H4 (cell line): ENCODE measurements at regions not wholly inside any gene's neighbourhood (a gene's known extent, or its start where the extent isn't known, plus 50 kb on each side); places are given as distances from the start of the nearest gene placed in this dataset.

Experiments
- DNase-seq: peaks from one replicate; pipeline ENCODE4 v3.0.0-alpha.2; 2015; ENCODE audit warnings: low spot score

DNA sequence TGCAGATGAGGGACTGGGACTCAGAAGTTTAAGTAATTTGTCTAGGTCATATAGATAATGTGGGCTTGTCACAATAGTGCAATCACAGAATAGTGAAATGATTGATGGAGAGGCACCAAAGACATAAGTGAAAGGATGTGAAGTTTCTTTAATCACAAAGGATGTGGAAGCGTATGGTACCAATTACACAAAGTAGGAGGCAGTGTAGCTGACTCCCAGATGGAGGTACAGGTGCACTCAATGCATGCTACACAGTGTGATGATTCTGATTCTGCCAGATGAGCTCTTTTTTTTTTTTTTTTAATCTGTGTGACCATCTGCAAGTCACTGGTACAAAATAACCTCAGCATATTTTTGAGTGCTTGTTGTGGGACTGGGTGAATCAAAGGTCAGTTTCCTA lies 411.3 kb downstream of the SPRY1 start:
- DNase-seq: no peak

DNA sequence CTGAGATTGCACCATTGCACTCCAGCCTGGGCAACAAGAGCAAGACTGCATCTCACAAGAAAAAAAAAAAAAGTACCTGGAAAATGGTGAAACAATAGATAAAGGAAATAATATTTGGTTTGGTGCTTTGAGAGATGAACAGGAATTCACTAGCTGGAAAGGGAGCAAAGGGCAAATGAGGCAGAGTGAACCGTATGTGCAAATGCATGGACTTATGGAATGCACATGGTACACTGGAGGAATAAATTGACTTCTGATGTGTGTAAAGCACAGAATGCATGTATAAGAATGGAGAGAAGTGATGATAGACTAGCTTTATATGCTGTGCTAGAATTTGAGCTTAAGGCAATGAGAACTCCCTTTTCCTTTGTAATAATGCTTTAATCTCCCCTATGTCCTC lies 413.3 kb downstream of the SPRY1 start:
- no peak for DNase-seq

DNA sequence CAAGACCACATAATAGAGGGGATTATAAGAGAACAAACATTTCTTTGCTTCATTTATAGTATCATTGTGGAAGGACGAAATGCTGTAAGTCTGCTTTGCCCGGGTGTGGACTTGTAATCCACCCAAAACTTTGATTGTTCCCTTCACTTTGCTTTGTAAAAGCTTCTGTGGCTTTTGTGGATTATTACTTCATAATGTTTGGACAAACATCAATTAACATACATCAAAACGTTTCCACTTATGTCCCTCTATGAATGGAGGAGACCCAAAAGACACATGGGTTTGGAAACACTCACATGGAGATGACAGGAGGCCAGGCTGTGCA lies 415.4 kb downstream of the SPRY1 start:
- DNase-seq: peak; percentile 84

DNA sequence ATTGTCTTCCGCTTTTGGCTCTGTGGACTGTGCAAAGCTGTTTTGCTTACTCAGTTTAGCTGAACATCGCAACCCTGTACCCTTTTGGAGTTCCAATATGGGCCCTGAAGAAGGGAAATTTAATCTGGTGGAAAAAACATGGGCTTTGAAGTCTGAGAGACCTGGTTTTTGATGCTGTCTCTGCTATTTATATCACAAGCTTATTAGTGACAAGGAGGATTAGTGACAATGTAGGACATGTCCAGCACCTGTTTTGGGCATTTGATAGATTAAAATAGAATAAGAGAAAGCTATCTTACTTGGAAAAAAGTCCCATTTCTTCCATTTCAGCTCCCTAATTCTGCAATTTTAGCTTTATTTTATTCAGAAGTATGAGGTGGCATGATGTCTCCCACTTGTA lies 417.3 kb downstream of the SPRY1 start:
- no peak for DNase-seq

DNA sequence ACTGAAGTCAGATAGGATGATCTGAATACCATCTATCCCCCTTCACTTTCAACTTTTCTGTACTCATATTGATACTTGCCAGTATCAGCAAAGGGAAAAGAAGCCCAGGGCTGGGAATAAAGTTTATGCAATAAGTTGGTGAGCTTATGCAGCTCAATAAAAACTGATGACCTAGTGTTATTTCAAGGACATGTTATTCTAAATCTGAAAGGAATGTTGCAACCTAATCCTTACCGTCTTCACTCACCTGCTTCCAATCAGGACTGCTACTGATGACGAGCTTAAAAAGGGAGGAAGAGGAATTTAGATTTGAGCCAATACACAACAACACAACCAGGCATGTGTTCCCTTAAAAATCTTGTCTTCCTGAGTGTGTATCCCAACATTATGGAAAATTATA lies 419.9 kb downstream of the SPRY1 start:
- no peak for DNase-seq

DNA sequence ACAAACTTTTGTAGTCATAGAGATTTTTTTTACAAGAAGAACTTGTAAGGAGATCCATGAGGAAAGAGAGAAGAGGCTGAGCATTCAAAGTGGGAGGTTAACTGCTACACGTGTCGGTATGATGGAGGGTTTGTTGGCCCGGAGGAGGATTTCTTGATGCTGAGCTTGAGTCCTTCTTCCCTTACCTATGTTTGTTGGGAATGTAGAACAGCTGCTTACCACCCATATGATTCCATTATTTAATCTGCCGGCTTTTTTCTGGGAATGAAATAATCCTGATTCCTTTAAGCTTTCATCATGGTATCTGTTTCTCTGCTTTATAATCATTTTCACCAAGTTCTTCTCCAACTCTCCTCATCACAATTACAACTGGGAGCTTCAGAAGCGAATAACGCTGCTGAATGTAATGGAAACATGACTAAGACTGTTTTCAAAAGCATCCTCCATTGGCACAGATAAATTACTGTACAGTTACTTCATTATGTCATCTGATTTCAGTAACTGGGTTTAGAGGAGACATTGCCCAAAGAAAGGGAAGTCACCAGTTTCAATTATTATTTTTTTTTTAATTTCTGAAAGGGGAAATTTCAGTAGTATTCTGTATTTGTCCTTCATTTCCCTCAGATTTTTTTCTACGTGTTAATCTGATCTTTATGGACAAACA lies 420.6 kb downstream of the SPRY1 start:
- DNase-seq: no peak

DNA sequence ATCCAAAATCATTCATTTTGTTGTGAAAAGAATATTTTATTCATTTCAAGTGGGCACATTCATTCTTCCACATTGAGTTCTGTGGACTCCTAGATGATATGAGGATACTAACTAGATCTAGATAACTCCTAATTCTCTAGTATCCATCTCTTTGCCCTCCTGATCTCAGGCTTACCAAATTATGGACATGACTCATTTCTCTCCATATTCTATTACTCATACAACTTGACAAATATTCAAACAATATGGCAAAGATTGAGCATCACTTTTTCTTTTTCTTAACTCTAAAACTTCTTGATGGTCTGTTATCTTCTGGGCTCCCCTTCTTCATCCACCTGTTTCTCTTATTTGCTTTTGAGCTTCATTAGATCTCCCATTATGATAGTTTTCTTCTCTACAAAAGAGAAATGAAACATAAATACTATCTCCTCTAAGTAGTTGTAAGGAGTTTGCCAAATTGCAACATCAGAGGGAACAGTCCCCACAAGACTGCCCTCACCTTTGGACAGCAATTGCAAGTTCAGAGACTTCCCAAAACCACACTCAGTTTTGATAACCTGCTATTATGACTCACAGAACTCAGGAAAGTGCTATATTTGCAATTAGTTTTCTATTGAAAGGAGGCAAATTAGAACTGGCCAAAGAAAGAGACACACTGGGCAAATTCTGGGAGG lies 422.9 kb downstream of the SPRY1 start:
- no peak for DNase-seq

DNA sequence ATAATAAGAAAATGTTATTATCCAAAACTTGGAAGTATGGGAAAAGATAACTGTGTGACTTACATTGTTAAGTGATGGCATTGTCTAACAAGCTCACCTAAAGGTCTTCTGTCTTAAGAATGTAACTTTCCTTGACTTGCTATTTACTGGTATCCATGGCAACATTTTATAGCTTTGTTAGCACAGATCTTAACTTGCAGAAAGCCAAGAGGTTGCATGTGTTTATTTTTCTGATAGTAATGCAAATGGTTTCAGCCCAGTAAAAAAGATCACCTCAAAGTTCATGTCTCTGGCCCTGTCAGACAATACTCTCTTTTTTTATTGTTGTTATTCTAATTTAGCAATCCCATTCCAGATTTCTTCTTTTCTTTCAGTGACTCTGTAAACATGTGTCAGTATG lies 425.3 kb downstream of the SPRY1 start:
- DNase-seq: peak; percentile 13

DNA sequence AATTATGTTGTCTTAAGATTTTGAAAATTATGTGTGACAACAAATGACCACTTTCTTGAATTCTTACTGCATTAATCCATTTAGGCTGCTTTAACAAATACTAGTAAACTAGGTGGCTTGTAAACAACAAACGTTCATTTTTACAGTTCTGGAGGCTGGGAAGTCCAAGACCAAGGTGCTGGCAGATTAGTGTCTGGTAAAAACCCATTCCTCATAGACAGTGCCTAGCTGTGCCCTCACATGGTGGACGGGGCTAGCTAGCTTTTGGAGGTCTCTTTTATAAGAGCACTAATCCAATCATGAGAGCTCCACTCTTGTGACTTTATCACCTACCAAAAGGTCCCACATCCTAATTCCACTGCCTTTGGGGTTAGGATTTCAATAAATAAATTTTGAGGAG lies 425.8 kb downstream of the SPRY1 start:
- no peak for DNase-seq

DNA sequence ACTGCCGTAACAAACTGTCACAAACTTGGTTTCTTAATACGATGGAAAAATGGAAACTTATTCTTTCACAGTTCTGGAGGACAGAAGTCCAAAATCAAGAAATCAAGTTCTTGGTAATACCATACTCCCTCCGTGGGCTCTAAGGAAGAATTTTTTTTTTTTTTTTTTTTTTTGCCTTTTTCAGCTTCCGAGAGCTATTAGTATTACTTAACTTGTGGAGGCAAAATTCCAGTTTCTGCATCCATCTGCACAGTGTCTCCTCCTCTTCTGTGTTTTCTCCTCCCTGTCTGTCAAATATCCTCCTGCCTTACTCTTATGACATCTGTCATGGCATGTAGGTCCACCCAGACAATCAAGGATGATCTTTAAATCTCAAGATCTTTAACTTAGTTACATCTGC lies 426.6 kb downstream of the SPRY1 start:
- DNase-seq: no peak

DNA sequence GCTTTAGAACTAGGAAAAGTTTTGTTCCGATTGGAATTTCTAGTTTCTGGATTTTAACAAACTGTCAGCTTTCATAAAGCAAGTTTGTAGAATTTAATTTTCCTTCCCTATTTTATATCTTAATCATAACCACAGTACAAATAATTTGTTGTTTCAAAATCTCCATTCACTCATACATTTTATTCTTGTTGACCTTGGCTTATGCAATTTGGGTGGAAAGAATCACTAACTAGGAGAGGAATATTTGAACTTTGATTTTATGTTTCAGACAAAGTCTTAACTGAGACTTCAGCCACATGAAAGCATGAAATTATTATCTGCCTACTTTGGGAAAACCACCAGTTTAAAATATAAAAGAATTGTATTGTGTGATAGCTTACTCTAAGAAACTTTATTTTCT lies 427.9 kb downstream of the SPRY1 start:
- no peak for DNase-seq

DNA sequence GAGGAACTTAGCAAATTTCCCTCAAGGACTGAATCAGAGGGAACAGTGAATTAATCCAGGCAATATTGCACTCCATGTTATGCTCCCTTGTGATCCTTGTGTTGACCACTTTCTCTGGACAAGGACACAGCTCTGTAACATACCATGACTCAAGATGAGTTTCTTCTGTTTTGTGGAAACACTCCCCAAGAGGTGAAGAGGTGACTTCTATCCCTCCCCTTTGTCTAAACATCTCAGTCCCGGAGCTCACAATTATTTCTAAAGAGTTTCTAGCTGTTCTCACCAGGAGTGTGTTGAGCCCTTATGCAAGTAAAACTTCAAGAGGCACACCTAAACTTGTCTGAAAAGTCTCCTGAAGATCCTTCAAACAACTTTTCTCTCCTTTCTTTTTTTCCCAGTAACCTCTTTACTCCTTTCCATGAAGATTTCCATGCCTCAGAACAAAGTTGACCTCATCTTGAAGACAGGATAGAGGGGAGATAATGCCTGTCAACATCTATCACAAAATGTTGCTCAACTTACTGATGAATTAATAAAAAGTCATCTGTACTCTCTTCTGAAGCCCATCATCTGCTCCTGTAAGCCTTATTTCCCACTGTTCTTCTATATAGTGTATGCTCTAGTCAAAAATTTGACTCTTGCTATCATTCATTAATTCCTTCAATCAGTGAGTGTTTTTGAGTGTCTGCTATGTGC lies 429.1 kb downstream of the SPRY1 start:
- DNase-seq: no peak

DNA sequence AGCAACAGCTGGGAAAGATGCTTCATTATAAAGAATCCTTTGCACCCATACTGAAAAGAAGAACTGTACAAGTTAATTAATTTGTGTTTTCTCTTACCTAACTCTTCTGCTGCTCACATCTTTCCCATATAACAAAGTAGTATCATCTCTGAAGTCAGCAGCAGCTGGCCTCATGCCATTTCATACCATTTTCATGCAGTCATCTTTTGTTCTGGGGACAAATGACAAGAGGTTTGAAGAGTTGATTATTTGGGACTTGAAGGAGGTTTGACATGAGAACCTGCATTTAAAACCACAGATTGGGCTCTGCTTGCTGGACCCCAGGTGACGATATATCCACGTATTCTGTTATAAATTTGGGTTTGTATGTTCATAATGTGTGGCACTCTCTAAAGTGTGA lies 430.3 kb downstream of the SPRY1 start:
- no peak for DNase-seq

DNA sequence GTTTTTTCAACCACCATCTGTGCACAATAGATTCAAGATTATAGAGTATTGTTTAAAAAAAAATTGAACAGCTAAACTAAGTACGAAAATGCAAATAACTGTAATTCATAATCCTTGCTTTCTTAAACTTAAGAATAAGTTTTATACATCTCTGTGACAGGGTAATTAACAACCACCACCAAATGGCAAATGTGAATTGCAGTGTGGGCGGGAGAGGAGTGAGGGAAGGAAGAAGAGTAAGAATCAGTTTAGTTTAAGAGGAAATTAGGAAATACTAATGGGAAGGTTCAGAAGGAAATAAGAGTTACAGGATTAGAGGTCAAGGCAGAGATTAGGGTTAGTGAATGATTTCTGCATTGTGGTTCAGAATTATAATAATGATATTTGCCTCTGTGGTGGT lies 430.9 kb downstream of the SPRY1 start:
- DNase-seq: no peak

DNA sequence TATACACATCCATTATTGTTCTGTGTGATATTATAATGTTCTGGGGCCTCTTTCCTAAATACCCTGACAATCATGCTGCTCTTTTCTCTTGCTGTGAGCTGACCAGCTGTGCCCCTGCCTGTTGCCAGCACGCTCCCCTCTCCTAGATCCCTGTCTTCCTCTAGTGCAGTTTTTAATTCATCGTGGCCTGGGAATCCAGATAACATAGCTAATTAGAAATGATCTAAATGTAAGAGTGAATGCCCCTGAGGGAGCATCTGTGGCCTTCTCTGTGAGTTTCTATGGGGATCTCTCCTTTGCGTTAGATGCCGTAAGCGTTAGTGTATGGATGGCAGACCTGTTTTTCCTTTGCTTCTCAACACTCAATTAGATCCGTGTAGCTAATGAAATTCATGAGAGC lies 434.3 kb downstream of the SPRY1 start:
- no peak for DNase-seq

DNA sequence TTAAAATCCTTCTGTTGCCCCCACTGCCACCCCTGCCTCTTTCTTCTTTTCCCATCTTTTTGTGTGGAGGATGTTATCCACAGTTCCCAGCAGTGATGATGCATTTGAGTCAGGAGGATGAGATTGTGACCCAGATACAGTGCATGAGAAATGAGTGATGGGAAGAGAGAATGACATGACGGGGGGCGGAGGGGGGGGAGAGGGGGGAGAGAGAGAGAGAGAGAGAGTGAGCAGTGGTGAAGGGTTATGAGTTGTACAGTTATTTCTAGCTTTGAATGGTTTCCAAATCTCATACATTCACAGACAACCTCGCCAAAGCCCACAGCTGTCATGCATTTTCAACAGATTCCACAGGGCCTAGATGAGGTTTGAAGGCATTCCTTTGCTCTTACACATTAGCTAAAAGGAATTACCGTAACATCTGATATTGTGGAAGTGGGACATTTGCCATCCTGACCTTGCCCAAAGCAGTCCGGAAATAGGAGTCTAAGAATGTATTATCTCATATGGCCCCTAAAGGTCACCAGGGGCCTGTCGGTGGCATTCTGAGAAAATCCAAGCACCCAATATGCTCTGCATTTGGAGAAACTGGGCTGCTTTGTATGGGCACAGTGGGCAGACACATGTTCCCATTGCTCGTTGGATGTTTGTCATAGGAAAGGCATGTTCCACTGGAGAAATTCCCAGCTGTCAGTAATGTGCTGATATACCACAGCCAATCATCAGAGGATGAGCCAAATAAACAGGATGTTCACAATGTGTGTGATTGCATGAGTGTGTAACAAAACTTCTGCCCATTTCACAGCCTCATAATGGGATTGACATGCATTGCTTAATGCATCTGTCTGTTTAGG lies 435.8 kb downstream of the SPRY1 start:
- DNase-seq: peak; percentile 97

DNA sequence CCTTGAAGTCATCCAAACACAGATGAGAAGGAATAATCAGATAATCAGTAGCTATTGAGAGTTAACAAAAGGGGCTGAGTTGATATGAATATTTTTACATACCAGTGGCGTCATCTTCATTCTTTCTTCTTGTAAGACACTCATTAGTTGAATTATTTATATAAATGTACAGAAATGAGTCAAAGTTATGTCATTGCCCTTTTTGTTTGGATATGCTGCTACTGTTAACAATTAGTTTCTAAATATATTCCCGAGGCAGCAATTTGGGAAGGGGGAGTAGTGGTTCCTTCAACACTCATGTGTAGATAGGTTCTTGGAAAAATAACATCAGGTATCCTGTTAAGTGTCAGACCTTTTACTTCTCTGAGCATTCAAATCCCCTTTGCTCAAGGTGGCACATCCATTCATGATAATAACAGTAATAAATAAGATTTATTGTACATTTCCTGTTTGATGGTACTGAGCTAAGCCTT lies 436.6 kb downstream of the SPRY1 start:
- DNase-seq: peak; percentile 6

DNA sequence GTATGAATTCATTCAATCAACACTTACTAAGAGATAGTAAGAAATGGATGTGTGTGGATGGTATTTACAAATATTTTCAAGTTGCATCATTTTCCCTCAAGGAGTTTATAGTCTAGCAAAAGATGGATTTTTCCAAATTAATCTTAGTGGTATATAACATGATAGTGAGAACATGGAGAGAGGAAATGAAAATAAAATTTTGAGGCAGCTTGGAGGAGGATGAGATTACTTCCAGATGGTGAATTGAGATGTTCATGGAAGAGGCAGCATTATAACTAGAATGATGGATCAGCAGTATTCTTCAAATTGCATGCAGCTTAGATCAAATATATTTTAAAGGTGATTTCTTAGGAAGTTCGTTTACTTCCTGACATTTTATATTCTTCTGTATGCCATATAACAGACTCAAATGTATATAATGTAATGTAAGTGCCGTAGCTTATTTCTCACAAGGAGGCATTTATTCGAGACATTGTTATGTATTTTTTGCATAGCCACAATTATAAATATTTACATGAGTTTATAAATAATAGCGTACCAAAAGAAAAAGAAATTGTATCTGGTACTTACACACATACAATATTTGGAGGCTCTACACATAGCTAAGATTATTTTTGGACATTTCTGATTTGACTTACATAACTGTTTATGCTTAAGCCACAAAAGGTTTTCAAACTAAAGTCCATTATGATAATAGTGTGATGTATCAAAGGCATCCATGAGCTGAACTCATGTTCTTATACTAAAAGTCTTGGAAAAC lies 439.4 kb downstream of the SPRY1 start:
- DNase-seq: no peak

DNA sequence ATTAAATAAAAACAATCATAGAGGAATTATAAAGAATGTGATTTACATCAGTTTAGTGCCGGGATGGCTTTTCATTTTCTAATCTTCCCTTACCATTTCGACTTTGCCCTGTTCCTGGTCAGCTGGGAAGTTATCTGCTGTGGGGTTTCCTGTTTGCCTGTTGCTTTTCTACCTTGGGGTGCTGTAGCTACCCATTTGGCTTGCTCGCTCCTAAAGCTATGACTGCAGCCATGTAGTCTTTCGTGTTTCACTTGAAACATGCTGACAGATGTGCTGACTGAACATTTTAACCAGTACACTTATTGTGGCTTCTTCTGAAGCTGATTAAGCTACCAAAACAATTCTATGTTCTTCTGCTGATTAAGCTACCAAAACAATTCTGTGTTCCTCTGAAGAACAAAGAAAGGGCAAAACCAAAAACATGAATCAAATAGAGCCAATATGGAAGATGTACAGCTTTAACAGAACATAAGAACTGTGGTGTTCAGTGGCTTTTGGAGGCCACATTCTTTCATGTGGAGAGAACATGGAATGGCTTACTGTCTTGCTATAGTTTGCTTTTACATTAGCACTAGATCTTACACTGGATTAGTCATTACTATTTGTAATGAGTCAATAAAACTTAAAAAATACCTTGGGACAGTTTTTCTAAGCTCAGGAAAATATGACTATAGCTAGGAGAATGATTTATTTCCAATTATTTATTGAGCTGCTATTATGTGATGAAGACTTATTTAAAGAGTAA lies 440.4 kb downstream of the SPRY1 start:
- DNase-seq: no peak

DNA sequence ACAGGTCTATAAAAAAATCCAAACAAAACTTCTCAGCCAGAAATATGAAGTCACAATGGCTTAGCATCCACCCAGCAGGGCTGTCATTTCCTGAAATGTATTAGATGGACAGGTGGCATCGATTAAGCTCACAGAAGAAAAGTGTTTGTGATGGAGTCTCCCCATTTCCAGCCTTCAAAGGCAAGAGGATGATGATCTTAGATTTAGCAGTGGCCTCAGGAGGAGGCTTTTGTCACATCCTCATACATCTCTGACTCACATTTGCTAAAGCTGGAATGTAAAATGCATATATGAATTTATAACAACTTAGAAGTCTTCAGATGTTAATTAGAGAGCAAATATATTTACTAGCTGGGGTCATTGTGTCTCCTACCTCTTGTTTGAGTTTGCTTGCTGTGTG lies 441.9 kb downstream of the SPRY1 start:
- no peak for DNase-seq

DNA sequence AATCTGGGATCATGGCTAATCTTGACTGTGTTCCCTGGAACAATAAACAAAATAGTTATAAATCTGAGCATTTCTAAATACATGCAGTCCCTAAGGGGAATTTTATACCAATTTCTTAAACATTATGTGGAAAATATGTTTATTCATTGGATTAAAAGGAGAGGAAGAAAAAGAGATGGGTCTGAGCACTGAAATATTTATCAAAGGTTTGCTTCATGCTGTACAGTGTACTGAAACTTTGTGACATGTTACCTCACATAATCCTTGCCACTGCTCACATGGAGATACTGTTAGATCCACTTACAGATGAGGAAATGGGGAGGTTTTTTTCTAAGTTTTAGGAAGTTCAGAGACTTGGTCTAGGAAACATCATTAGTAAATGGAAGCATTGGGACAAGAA lies 443.6 kb downstream of the SPRY1 start:
- DNase-seq: no peak
